Naive thymus-derived CD4-positive, alpha-beta T cell (primary cell): ENCODE measurements at regions not wholly inside any gene's neighbourhood (a gene's known extent, or its start where the extent isn't known, plus 50 kb on each side); places are given as distances from the start of the nearest gene placed in this dataset.
"Not testable (repeated sequence)": the region's sequence is repeated elsewhere in the genome, so short reads cannot be mapped to it uniquely, and the experiment has no call there.

ENCODE experiments used
- ATAC-seq: fragments of 150-1000 bp; cut with Tn5 transposase; 2 replicates; pipeline ENCODE4 v1.10.0; 2021; ENCODE audit warnings: mild to moderate bottlenecking, moderate library complexity
- CTCF ChIA-PET: fragments of 350-600 bp; sonication (Branson Sonifier 250); formaldehyde crosslinking; loops from one replicate; lab custom pipeline; 2021; ENCODE audit warnings: antibody characterized with exemption; lab: Charles Lee
- POLR2A ChIA-PET: fragments of 350-600 bp; sonication (Branson Sonifier 250); formaldehyde crosslinking; loops from one replicate; lab custom pipeline; 2021; ENCODE audit warnings: antibody characterized with exemption, inconsistent platforms; lab: Charles Lee
- DNase-seq, 9 donors: peaks; one replicate each; pipeline versions ENCODE4 v3.0.0 to v3.0.0-alpha.2; 2020 to 2022; ENCODE audit warnings: mixed read lengths in 1 of 9
- H3K27ac ChIP-seq: one replicate; pipeline ENCODE4 v1.7.0; 2013; ENCODE audit warnings: mild to moderate bottlenecking, low read depth, low read length, moderate library complexity
- H3K27me3 ChIP-seq, 2 donors: one replicate each; pipeline ENCODE4 v1.7.0; 2013; ENCODE audit warnings: low read length in 2 of 2, mild to moderate bottlenecking in 2 of 2, moderate library complexity in 2 of 2; ENCODE audit not compliant: control insufficient read depth in 2 of 2, insufficient read depth in 2 of 2
- H3K36me3 ChIP-seq, 3 experiments: 1 replicate in 2 of 3; 2 replicates in 1 of 3; pipeline ENCODE4 v1.7.0; 2013; ENCODE audit warnings: low read length in 3 of 3, mild to moderate bottlenecking in 3 of 3, moderate library complexity in 1 of 3; ENCODE audit not compliant: insufficient read depth in 3 of 3, control insufficient read depth in 2 of 3
- H3K4me1 ChIP-seq, 2 donors: one replicate each; pipeline ENCODE4 v1.7.0; 2013; ENCODE audit warnings: low read length in 2 of 2, mild to moderate bottlenecking in 2 of 2, moderate library complexity in 1 of 2; ENCODE audit not compliant: control insufficient read depth in 2 of 2, insufficient read depth in 2 of 2
- H3K4me3 ChIP-seq: 2 replicates; pipeline ENCODE4 v1.7.0; 2013; ENCODE audit warnings: mild to moderate bottlenecking, low read length
- H3K9me3 ChIP-seq, 3 experiments: 1 replicate in 2 of 3; 2 replicates in 1 of 3; pipeline ENCODE4 v1.7.0; 2013; ENCODE audit warnings: low read length in 3 of 3; ENCODE audit not compliant: control insufficient read depth in 2 of 3
- H3K27ac Mint-ChIP-seq, 9 donors: one replicate each; pipeline ENCODE4 v1.8.0; 2020 to 2022; ENCODE audit warnings: mixed read lengths in 9 of 9, mild to moderate bottlenecking in 8 of 9, moderate library complexity in 5 of 9, inconsistent platforms in 2 of 9
- H3K27me3 Mint-ChIP-seq, 5 donors: one replicate each; pipeline ENCODE4 v1.8.0; 2021 to 2022; ENCODE audit warnings: mixed read lengths in 5 of 5, mild to moderate bottlenecking in 1 of 5
- H3K36me3 Mint-ChIP-seq, 5 donors: one replicate each; pipeline ENCODE4 v1.8.0; 2020 to 2022; ENCODE audit warnings: mixed read lengths in 5 of 5, mild to moderate bottlenecking in 3 of 5, inconsistent platforms in 1 of 5
- H3K4me1 Mint-ChIP-seq, 7 donors: one replicate each; pipeline ENCODE4 v1.8.0; 2020 to 2022; ENCODE audit warnings: mixed read lengths in 7 of 7, mild to moderate bottlenecking in 3 of 7, inconsistent platforms in 1 of 7
- H3K4me3 Mint-ChIP-seq, 10 donors: one replicate each; pipeline ENCODE4 v1.8.0; 2020 to 2022; ENCODE audit warnings: mild to moderate bottlenecking in 10 of 10, mixed read lengths in 10 of 10, moderate library complexity in 6 of 10, inconsistent platforms in 2 of 10
- H3K9me3 Mint-ChIP-seq, 11 donors: one replicate each; pipeline ENCODE4 v1.8.0; 2020 to 2022; ENCODE audit warnings: mixed read lengths in 11 of 11, mild to moderate bottlenecking in 4 of 11, inconsistent platforms in 1 of 11, moderate library complexity in 1 of 11
- intact Hi-C, 2 donors: fragments of 100-400 bp; cut with micrococcal nuclease; formaldehyde crosslinking; loops; one replicate each; pipeline ENCODE4 v1.15.1; 2023

DNA sequence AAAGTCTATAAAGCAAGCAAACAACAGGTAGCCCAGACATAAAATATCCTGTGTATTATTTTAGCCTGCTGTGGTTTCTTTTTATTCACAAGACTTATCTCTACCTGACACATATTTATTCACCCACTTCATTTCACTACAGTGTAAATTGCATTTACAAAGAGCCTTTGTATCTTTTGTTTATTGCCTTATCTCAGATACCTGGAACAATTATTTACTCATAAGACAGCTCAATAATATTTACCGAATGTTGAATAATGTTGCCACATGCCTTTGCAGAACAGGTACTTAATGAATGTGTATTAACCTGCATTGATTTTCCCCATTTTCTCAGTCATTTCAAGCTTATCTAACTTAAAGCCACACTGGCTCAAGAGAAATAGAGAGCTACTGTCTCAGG lies 603.6 kb downstream of the FBXO15 start:
- DNase-seq (no peak), ATAC-seq (no peak)
- Mint-ChIP-seq H3K4me1 (no peaks in the 10 kb centered on the region), H3K4me3 (no peak overlapping the region), H3K36me3 (no peaks in the 10 kb centered on the region), H3K9me3 (peaks cover 0 to 6% (median 0%) of the 10 kb centered on the region in 11 donors), H3K27me3 (no peaks in the 10 kb centered on the region), H3K27ac (no peak overlapping the region)
- H3K27me3 ChIP-seq = no peaks in the 10 kb centered on the region
- H3K27ac ChIP-seq = no peak overlapping the region
- H3K9me3 ChIP-seq = no peaks in the 10 kb centered on the region
- no peak overlapping the region for H3K4me3 ChIP-seq
- H3K36me3 ChIP-seq = no peaks in the 10 kb centered on the region
- no peaks in the 10 kb centered on the region for H3K4me1 ChIP-seq
- ChIA-PET POLR2A (no interaction called here), CTCF (no interaction called here)
- intact Hi-C loops = no loop called here

DNA sequence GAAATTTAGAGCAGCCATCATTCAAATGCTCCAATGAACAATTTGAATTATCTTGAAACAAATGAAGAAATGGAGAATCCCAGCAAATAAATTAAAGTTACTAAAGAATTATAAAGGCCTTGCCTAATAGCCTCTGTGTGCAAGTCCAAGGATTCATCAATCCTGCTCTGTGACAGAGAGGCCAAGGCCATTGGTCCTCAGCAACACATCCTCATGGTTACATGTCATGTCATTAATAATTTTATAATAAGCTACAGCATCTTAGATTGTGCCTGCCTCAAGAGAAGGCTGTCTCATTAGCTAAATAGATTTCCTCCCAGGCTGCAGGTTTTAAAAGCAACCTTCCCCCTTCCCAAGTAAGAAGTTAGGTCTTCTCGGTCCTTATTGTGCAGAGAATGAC lies 611.6 kb downstream of the FBXO15 start:
- ChIA-PET POLR2A (no interaction called here), CTCF (no interaction called here)
- no peaks in the 10 kb centered on the region for H3K27me3 ChIP-seq
- no peaks in the 10 kb centered on the region for H3K9me3 ChIP-seq
- intact Hi-C loops = no loop called here
- no peak overlapping the region for H3K27ac Mint-ChIP-seq
- H3K9me3 Mint-ChIP-seq = peaks cover 0 to 7% (median 0%) of the 10 kb centered on the region in 11 donors
- H3K27me3 Mint-ChIP-seq = no peaks in the 10 kb centered on the region
- H3K4me3 Mint-ChIP-seq = no peak overlapping the region
- ATAC-seq (no peak), DNase-seq (no peak)
- no peaks in the 10 kb centered on the region for H3K4me1 ChIP-seq
- H3K36me3 ChIP-seq = no peaks in the 10 kb centered on the region
- H3K4me1 Mint-ChIP-seq = no peaks in the 10 kb centered on the region
- H3K27ac ChIP-seq = no peak overlapping the region
- no peaks in the 10 kb centered on the region for H3K36me3 Mint-ChIP-seq
- H3K4me3 ChIP-seq = no peak overlapping the region

DNA sequence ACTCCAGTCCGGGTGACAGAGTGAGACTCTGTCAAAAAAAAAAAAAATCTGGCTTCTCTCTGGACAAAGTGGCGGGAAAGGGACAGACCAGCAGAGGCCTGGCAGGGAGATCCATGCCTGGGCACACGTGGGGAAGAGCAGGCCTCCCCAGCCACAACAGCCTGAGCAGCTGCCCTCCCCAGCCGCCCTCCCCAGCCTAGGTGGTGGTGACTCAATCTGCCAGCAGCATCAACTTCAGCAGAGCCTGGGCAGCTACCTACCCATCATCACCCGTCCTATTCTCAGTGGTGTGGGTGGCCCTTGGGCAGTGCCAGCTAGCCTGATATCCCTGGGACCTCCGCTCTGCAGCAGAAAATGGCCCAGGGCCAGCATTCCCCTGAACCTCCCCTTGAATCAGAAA lies 612.4 kb downstream of the FBXO15 start:
- POLR2A ChIA-PET = no interaction called here
- H3K36me3 Mint-ChIP-seq = no peaks in the 10 kb centered on the region
- H3K9me3 ChIP-seq = no peaks in the 10 kb centered on the region
- CTCF ChIA-PET = no interaction called here
- H3K27me3 Mint-ChIP-seq = no peaks in the 10 kb centered on the region
- no peak overlapping the region for H3K27ac ChIP-seq
- ATAC-seq = no peak
- no peak overlapping the region for H3K27ac Mint-ChIP-seq
- intact Hi-C loops = no loop called here
- DNase-seq = no peak
- no peaks in the 10 kb centered on the region for H3K27me3 ChIP-seq
- H3K4me3 ChIP-seq = no peak overlapping the region
- no peaks in the 10 kb centered on the region for H3K36me3 ChIP-seq
- no peaks in the 10 kb centered on the region for H3K4me1 ChIP-seq
- H3K4me1 Mint-ChIP-seq = no peaks in the 10 kb centered on the region
- peaks cover 0 to 9% (median 1%) of the 10 kb centered on the region in 11 donors for H3K9me3 Mint-ChIP-seq
- no peak overlapping the region for H3K4me3 Mint-ChIP-seq

DNA sequence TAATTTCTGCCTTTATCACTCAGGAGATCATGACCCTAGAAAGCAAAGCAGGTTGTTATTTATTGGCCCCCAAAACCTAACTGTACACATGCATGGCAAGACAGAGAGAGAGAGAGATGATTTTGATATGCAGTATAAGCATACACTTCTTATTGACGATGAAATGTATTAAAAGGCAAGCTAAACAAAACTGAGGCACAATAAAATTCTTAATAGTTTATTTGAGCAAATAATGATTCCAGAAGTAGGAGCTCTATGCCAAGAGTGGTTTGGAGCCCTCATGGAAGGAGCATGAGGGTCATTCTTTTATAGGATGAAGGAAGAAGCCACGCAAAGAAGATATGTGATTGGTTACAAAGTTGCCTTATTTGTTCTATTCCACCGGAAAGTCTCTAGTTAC lies 616.0 kb downstream of the FBXO15 start:
- H3K36me3 ChIP-seq = no peaks in the 10 kb centered on the region
- POLR2A ChIA-PET = no interaction called here
- DNase-seq (no peak), ATAC-seq (no peak)
- peaks cover 0 to 23% (median 4%) of the 10 kb centered on the region in 11 donors for H3K9me3 Mint-ChIP-seq
- H3K27me3 Mint-ChIP-seq = no peaks in the 10 kb centered on the region
- no peak overlapping the region for H3K27ac Mint-ChIP-seq
- H3K4me3 ChIP-seq = no peak overlapping the region
- H3K4me3 Mint-ChIP-seq = no peak overlapping the region
- H3K4me1 Mint-ChIP-seq = no peaks in the 10 kb centered on the region
- intact Hi-C loops = no loop called here
- CTCF ChIA-PET = no interaction called here
- no peak overlapping the region for H3K27ac ChIP-seq
- H3K4me1 ChIP-seq = no peaks in the 10 kb centered on the region
- H3K27me3 ChIP-seq = no peaks in the 10 kb centered on the region
- H3K36me3 Mint-ChIP-seq = peaks cover 0 to 5% (median 0%) of the 10 kb centered on the region in 5 donors
- H3K9me3 ChIP-seq = no peaks in the 10 kb centered on the region

DNA sequence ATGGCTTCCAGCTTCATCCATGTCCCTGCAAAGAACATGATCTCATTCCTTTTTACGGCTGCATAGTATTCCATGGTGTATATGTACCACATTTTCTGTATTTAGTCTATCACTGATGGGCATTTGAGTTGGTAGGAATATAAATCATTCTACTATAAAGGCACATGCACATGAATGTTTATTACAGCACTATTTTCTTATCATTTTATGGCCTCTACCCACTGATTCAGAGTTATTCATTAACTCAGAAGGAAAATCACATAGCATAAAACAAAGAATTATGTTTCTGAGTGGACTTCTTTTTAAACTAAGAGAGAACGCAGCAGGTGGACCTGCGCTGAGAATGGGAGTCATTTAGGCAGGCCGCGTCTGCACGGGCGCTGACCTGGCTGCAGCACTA lies 619.6 kb downstream of the FBXO15 start:
- ChIA-PET POLR2A (no interaction called here), CTCF (no interaction called here)
- Mint-ChIP-seq H3K27me3 (no peaks in the 10 kb centered on the region), H3K36me3 (peaks cover 0 to 5% (median 0%) of the 10 kb centered on the region in 5 donors), H3K27ac (no peak overlapping the region), H3K9me3 (peaks cover 0 to 20% (median 4%) of the 10 kb centered on the region in 11 donors), H3K4me1 (no peaks in the 10 kb centered on the region), H3K4me3 (no peak overlapping the region)
- no peaks in the 10 kb centered on the region for H3K36me3 ChIP-seq
- ATAC-seq = no peak
- DNase-seq = no peak
- no peaks in the 10 kb centered on the region for H3K4me1 ChIP-seq
- H3K4me3 ChIP-seq = no peak overlapping the region
- H3K9me3 ChIP-seq = no peaks in the 10 kb centered on the region
- H3K27ac ChIP-seq = no peak overlapping the region
- intact Hi-C loops = no loop called here
- H3K27me3 ChIP-seq = no peaks in the 10 kb centered on the region

DNA sequence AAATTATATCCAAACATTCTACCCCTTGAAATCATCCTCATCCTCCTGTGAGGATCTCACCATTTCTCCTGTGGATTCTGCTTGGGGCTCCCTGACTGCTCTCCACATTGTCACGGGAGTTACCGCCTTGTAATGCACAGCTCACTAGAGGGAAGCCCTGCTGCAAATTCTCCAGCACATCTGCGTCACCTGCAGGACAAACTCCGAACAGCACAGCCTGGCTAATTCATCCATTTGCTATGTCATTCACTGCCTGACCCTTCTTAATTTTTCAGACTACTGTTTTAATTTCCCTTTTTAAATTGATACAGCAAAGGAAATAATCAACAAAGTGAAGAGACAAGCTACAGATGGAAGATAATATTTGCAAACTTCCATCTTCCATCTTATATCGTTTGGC lies 627.4 kb downstream of the FBXO15 start:
- Mint-ChIP-seq H3K27me3 (no peaks in the 10 kb centered on the region), H3K9me3 (peaks cover 0 to 20% (median 3%) of the 10 kb centered on the region in 11 donors), H3K36me3 (no peaks in the 10 kb centered on the region), H3K4me1 (no peaks in the 10 kb centered on the region), H3K4me3 (no peak overlapping the region), H3K27ac (no peak overlapping the region)
- no peak overlapping the region for H3K27ac ChIP-seq
- no peaks in the 10 kb centered on the region for H3K27me3 ChIP-seq
- intact Hi-C loops = no loop called here
- ChIA-PET CTCF (no interaction called here), POLR2A (no interaction called here)
- H3K4me1 ChIP-seq = no peaks in the 10 kb centered on the region
- no peaks in the 10 kb centered on the region for H3K9me3 ChIP-seq
- no peak for ATAC-seq
- no peak for DNase-seq
- no peaks in the 10 kb centered on the region for H3K36me3 ChIP-seq
- no peak overlapping the region for H3K4me3 ChIP-seq

DNA sequence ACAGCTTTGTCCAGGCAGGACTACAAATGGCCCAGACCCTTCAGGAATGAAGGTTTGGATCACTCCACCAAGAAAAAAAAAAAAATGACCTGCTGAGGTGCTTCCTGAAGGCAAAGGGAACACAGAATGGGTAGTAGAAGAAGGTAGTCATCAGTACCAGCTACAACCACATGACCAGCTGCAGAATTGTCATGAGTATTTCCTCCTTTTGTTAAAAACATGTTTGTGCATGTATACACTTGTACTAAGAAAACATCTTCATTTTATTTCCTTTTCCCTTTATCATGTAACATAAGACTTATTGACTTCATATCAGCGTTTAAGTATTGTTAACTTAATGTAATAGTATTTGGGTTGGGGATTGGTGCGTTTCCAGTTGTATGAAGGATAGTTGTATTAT lies 631.6 kb downstream of the FBXO15 start:
- H3K4me1 ChIP-seq, POLR2A ChIA-PET, intact Hi-C loops, CTCF ChIA-PET, H3K27ac Mint-ChIP-seq, H3K27me3 ChIP-seq, H3K9me3 ChIP-seq, H3K27me3 Mint-ChIP-seq, H3K4me1 Mint-ChIP-seq, H3K4me3 Mint-ChIP-seq, H3K4me3 ChIP-seq, H3K36me3 Mint-ChIP-seq, DNase-seq, H3K27ac ChIP-seq, H3K36me3 ChIP-seq, ATAC-seq: not testable (repeated sequence)
- peaks cover 0 to 20% (median 3%) of the 10 kb centered on the region in 11 donors for H3K9me3 Mint-ChIP-seq
